Activated B cell treated with CpG ODN at 0.5 μM for 24 hours (primary cell): ENCODE measurements at regions not wholly inside any gene's neighbourhood (a gene's known extent, or its start where the extent isn't known, plus 50 kb on each side); places are given as distances from the start of the nearest gene placed in this dataset.

Source experiments
- ATAC-seq: fragments of 200-7000 bp; cut with Tn5 transposase; one replicate; pipeline ENCODE4 v1.10.0; 2021; ENCODE audit warnings: low read depth, mild to moderate bottlenecking, moderate library complexity
- CTCF ChIA-PET: fragments of 350-600 bp; sonication (Branson Sonifier 250); formaldehyde crosslinking; loops from one replicate; lab custom pipeline; 2021; ENCODE audit warnings: antibody characterized with exemption; lab: Charles Lee
- POLR2A ChIA-PET: fragments of 350-600 bp; sonication (Branson Sonifier 250); formaldehyde crosslinking; loops from one replicate; lab custom pipeline; 2021; ENCODE audit warnings: antibody characterized with exemption; lab: Charles Lee
- DNase-seq: peaks from one replicate; pipeline ENCODE4 v3.0.0; 2022
- H3K27ac Mint-ChIP-seq: one replicate; pipeline ENCODE4 v1.8.0; 2020; ENCODE audit warnings: mixed read lengths
- H3K27me3 Mint-ChIP-seq: one replicate; pipeline ENCODE4 v1.8.0; 2021; ENCODE audit warnings: mixed read lengths
- H3K36me3 Mint-ChIP-seq: one replicate; pipeline ENCODE4 v1.8.0; 2021; ENCODE audit warnings: low read depth, mixed read lengths
- H3K4me1 Mint-ChIP-seq: one replicate; pipeline ENCODE4 v1.8.0; 2021; ENCODE audit warnings: mixed read lengths
- H3K4me3 Mint-ChIP-seq: one replicate; pipeline ENCODE4 v1.8.0; 2020; ENCODE audit warnings: mild to moderate bottlenecking, mixed read lengths
- H3K9me3 Mint-ChIP-seq: one replicate; pipeline ENCODE4 v1.8.0; 2020; ENCODE audit warnings: mixed read lengths
- CTCF ChIP-seq: fragments of 200-600 bp; IDR thresholded peaks from one replicate; pipeline ENCODE4 v1.8.0; 2022; ENCODE audit warnings: antibody characterized with exemption, mild to moderate bottlenecking
- intact Hi-C: fragments of 100-400 bp; cut with micrococcal nuclease; formaldehyde crosslinking; loops from one replicate; pipeline ENCODE4 v1.15.1; 2024

GRCh38 chr5:28862137-28862859 lies 1823.9 kb upstream of the CDH9 start:
- Mint-ChIP-seq H3K4me1 (no peaks in the 10 kb centered on the region), H3K4me3 (no peak overlapping the region), H3K9me3 (peaks cover 11% of the 10 kb centered on the region), H3K27ac (no peak overlapping the region), H3K36me3 (no peaks in the 10 kb centered on the region), H3K27me3 (no peaks in the 10 kb centered on the region)
- ChIA-PET CTCF (no interaction called here), POLR2A (no interaction called here)
- intact Hi-C loops: no loop called here
- ATAC-seq (no peak), DNase-seq (no peak)
- no peak for TF ChIP-seq CTCF

- ATAC-seq (no peak), DNase-seq (no peak)
- H3K27me3 Mint-ChIP-seq: no peaks in the 10 kb centered on the region
- no peaks in the 10 kb centered on the region for H3K36me3 Mint-ChIP-seq
- POLR2A ChIA-PET: no interaction called here
- no peaks in the 10 kb centered on the region for H3K4me1 Mint-ChIP-seq
- H3K9me3 Mint-ChIP-seq: peaks cover 8% of the 10 kb centered on the region
- intact Hi-C loops: no loop called here
- no peak overlapping the region for H3K4me3 Mint-ChIP-seq
- CTCF ChIA-PET: no interaction called here
- no peak for TF ChIP-seq CTCF
- no peak overlapping the region for H3K27ac Mint-ChIP-seq
Measured at GRCh38 chr5:28855626-28856025, 1817.2 kb upstream of the CDH9 start.

GRCh38 chr5:28850320-28850921 lies 1812.0 kb upstream of the CDH9 start:
- no peak for ATAC-seq
- no peak for TF ChIP-seq CTCF
- POLR2A ChIA-PET: no interaction called here
- H3K27me3 Mint-ChIP-seq: no peaks in the 10 kb centered on the region
- H3K9me3 Mint-ChIP-seq: no peaks in the 10 kb centered on the region
- no peak for DNase-seq
- no peak overlapping the region for H3K4me3 Mint-ChIP-seq
- CTCF ChIA-PET: no interaction called here
- no peaks in the 10 kb centered on the region for H3K4me1 Mint-ChIP-seq
- intact Hi-C loops: no loop called here
- H3K27ac Mint-ChIP-seq: no peak overlapping the region
- H3K36me3 Mint-ChIP-seq: no peaks in the 10 kb centered on the region

GRCh38 chr5:28831042-28831441 lies 1792.7 kb upstream of the CDH9 start:
- no peak for TF ChIP-seq CTCF
- intact Hi-C loops: no loop called here
- no peaks in the 10 kb centered on the region for H3K36me3 Mint-ChIP-seq
- ATAC-seq: no peak
- no peaks in the 10 kb centered on the region for H3K4me1 Mint-ChIP-seq
- ChIA-PET POLR2A (no interaction called here), CTCF (no interaction called here)
- peaks cover 3% of the 10 kb centered on the region for H3K9me3 Mint-ChIP-seq
- no peak for DNase-seq
- H3K27me3 Mint-ChIP-seq: no peaks in the 10 kb centered on the region
- H3K27ac Mint-ChIP-seq: no peak overlapping the region
- no peak overlapping the region for H3K4me3 Mint-ChIP-seq

GRCh38 chr5:28823231-28823630 lies 1784.8 kb upstream of the CDH9 start:
- intact Hi-C loops: no loop called here
- Mint-ChIP-seq H3K9me3 (peaks cover 7% of the 10 kb centered on the region), H3K27me3 (no peaks in the 10 kb centered on the region), H3K27ac (no peak overlapping the region), H3K4me3 (no peak overlapping the region), H3K36me3 (no peaks in the 10 kb centered on the region), H3K4me1 (no peaks in the 10 kb centered on the region)
- ATAC-seq: no peak
- ChIA-PET CTCF (no interaction called here), POLR2A (no interaction called here)
- no peak for DNase-seq
- TF ChIP-seq CTCF: no peak
